ENCODE measurements at regions not wholly inside any gene's neighbourhood (a gene's known extent, or its start where the extent isn't known, plus 50 kb on each side); places are given as distances from the start of the nearest gene placed in this dataset.

DNA sequence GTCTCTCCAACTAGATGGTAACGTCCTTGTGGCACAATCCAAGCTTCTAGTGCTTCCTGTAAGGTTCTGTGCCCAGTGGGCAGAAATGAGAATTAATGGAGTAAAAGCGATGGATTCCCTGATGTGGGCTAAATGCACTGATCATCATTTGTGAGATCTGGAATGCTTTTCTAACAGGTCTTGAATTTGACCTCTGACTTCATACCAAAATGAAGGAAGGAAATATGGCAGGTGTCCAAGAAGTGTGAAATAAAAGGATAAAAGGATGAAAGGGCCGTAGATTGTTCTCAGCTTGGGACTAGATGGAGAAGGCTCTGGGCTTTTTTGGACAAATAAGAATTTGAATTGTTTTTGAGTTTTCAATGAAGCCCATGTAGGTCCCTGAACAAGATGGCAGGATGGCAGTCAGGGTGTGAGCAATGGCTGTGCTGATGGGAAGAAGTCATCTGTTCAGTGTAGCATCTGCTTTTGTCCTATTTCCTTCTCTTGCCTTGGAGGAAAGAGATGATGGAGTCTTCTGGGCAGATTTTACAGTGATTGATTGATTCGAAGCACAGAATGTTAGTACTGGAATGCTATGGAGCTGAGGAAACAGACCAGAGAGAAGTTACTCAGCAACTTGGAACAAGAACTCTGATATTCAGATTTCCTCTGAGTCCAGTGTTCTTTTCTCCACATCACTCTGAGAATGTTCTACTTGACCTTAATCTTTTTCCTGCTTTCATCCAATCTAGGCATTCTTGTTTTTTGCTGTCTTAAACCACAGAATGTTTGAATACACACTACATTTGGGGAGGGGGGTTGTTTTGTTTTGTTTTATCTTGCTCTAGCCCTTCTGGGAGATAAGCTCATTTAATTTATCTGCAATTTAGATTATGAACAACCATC, 286.0 kb downstream of the HLX start:
- Histone ChIP-seq H3K9ac (ENCODE audit: low read length) (no peak overlapping the region), H3K4me3 (ENCODE audit: low read depth, low read length, poor library complexity, severe bottlenecking) (no peak overlapping the region), H3K36me3 (ENCODE audit: insufficient read depth, low read length) (no peaks in the 10 kb centered on the region), H3K27ac (ENCODE audit: low read depth, low read length, poor library complexity, severe bottlenecking) (no peak overlapping the region), H3K9me2 (ENCODE audit: low read depth, low read length) (no peaks in the 10 kb centered on the region; the same call in 1 of the 2 replicates), H3K4me2 (ENCODE audit: low read length) (no peak overlapping the region), H3K27me3 (ENCODE audit: insufficient read depth, low read length) (no peaks in the 10 kb centered on the region), H3K9me3 (ENCODE audit: low read length) (no peaks in the 10 kb centered on the region), H4K20me1 (ENCODE audit: insufficient read depth, low read length) (no peaks in the 10 kb centered on the region), H2AFZ (ENCODE audit: low read length) (no peak overlapping the region), H3K4me1 (ENCODE audit: insufficient read depth, low read length, severe bottlenecking) (no peaks in the 10 kb centered on the region), H3F3A (ENCODE audit: insufficient read depth, low read length) (no peaks in the 10 kb centered on the region), H3K79me2 (ENCODE audit: insufficient read depth, low read length) (no peaks in the 10 kb centered on the region)
- no peak for TF ChIP-seq EZH2 (IDR thresholded peaks at IDR 0.05; ENCODE audit: borderline replicate concordance, low read length)
- TF ChIP-seq, protein P1, sequence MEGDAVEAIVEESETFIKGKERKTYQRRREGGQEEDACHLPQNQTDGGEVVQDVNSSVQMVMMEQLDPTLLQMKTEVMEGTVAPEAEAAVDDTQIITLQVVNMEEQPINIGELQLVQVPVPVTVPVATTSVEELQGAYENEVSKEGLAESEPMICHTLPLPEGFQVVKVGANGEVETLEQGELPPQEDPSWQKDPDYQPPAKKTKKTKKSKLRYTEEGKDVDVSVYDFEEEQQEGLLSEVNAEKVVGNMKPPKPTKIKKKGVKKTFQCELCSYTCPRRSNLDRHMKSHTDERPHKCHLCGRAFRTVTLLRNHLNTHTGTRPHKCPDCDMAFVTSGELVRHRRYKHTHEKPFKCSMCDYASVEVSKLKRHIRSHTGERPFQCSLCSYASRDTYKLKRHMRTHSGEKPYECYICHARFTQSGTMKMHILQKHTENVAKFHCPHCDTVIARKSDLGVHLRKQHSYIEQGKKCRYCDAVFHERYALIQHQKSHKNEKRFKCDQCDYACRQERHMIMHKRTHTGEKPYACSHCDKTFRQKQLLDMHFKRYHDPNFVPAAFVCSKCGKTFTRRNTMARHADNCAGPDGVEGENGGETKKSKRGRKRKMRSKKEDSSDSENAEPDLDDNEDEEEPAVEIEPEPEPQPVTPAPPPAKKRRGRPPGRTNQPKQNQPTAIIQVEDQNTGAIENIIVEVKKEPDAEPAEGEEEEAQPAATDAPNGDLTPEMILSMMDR (IDR thresholded peaks at IDR 0.05; ENCODE audit: low read length): no peak

DNA sequence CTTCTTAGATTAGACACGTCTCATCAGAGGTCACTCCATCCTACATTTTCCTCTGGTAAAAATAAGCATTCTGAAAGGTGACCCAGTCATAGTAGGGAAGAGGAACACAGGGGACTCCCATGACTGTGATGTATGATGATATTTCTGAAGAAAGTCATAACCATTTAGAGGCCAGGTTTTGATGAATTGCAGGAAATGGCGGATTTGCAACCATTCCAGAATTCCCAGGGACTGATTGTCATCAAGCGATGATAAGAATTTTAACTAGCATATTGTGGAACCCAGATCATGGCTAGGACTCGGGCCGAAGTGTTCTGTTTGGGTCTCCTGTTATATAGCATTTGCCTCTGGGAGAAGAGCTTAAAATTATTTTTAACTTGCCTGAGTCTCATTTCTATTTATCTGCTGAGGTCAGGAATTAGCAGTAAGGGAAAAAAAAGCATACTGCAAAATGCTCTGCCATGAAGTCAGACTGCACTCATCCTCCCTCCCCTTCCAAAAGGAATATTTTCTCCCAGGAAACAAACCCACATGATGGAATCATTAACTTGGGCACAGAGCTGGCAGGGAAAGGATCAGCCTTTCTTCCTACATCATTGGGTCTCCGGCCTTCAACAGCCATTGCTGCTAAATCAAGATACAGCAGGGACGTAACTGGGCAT, 286.7 kb downstream of the HLX start:
- Histone ChIP-seq H3K27me3 (ENCODE audit: insufficient read depth, low read length) (no peaks in the 10 kb centered on the region), H2AFZ (ENCODE audit: low read length) (no peak overlapping the region), H3K4me1 (ENCODE audit: insufficient read depth, low read length, severe bottlenecking) (no peaks in the 10 kb centered on the region), H3K9ac (ENCODE audit: low read length) (no peak overlapping the region), H4K20me1 (ENCODE audit: insufficient read depth, low read length) (no peaks in the 10 kb centered on the region), H3K9me2 (ENCODE audit: low read depth, low read length) (no peaks in the 10 kb centered on the region; the same call in 1 of the 2 replicates), H3K36me3 (ENCODE audit: insufficient read depth, low read length) (no peaks in the 10 kb centered on the region), H3F3A (ENCODE audit: insufficient read depth, low read length) (no peaks in the 10 kb centered on the region), H3K4me2 (ENCODE audit: low read length) (no peak overlapping the region), H3K79me2 (ENCODE audit: insufficient read depth, low read length) (no peaks in the 10 kb centered on the region), H3K27ac (ENCODE audit: low read depth, low read length, poor library complexity, severe bottlenecking) (no peak overlapping the region), H3K9me3 (ENCODE audit: low read length) (no peaks in the 10 kb centered on the region), H3K4me3 (ENCODE audit: low read depth, low read length, poor library complexity, severe bottlenecking) (no peak overlapping the region)
- TF ChIP-seq, protein P1 (IDR thresholded peaks at IDR 0.05; ENCODE audit: low read length): no peak
- no peak for TF ChIP-seq EZH2 (IDR thresholded peaks at IDR 0.05; ENCODE audit: borderline replicate concordance, low read length)

DNA sequence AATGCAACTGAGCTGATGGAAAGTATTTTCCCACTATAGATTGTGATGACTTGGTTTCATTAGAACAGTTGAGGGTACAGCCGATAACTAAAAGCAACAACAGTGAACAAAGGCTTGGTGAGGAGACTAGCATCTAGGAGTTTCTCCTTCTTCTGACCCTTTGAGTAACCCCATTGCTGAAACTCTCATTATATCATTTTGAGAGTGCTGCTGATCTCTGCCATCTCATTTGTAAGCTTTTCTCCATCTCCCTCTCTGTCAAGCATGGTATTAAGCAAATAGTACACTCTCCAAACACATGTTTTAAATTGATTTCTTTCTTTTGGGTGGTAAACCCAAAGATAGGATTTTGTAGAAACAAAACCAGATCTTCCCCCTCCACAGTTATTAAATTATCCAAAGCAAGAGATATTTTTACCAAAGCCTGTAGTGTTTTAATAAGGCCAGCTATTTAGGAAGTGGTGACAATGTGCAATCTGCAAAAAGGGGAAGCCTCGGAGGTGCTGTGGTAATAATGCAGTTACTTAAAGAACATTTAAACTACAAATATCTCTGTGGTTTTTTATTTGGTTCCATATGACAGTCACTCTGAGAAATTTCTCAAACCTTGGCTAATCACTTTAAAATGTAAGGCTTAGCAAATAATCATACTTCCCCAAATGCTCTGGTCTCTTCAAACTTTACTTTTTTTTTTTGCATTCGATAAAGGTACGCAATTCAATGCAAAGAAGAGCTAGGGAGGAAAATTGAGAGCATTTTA, 287.5 kb downstream of the HLX start:
- Histone ChIP-seq H3K4me1 (ENCODE audit: insufficient read depth, low read length, severe bottlenecking) (no peaks in the 10 kb centered on the region), H3K4me2 (ENCODE audit: low read length) (no peak overlapping the region), H3K9me3 (ENCODE audit: low read length) (no peaks in the 10 kb centered on the region), H3K27me3 (ENCODE audit: insufficient read depth, low read length) (no peaks in the 10 kb centered on the region), H3K9ac (ENCODE audit: low read length) (no peak overlapping the region), H3K9me2 (ENCODE audit: low read depth, low read length) (no peaks in the 10 kb centered on the region; the same call in 1 of the 2 replicates), H3K36me3 (ENCODE audit: insufficient read depth, low read length) (no peaks in the 10 kb centered on the region), H4K20me1 (ENCODE audit: insufficient read depth, low read length) (no peaks in the 10 kb centered on the region), H3K4me3 (ENCODE audit: low read depth, low read length, poor library complexity, severe bottlenecking) (no peak overlapping the region), H3K79me2 (ENCODE audit: insufficient read depth, low read length) (no peaks in the 10 kb centered on the region), H3K27ac (ENCODE audit: low read depth, low read length, poor library complexity, severe bottlenecking) (no peak overlapping the region), H3F3A (ENCODE audit: insufficient read depth, low read length) (no peaks in the 10 kb centered on the region), H2AFZ (ENCODE audit: low read length) (no peak overlapping the region)
- TF ChIP-seq, protein P1 (IDR thresholded peaks at IDR 0.05; ENCODE audit: low read length): no peak
- no peak for TF ChIP-seq EZH2 (IDR thresholded peaks at IDR 0.05; ENCODE audit: borderline replicate concordance, low read length)
